ENCODE measurements at regions not wholly inside any gene's neighbourhood (a gene's known extent, or its start where the extent isn't known, plus 50 kb on each side); places are given as distances from the start of the nearest gene placed in this dataset.

- Mint-ChIP-seq H3K36me3 (ENCODE audit: low read depth) (no peaks in the 10 kb centered on the region), H3K27me3 (peaks cover 6% of the 10 kb centered on the region), H3K9me3 (no peaks in the 10 kb centered on the region), H3K4me3 (no peak overlapping the region), H3K4me1 (ENCODE audit: low read depth) (no peaks in the 10 kb centered on the region), H3K27ac (no peak overlapping the region)
- intact Hi-C loops (cut with micrococcal nuclease) = no loop called here
- DNase-seq (no peak), ATAC-seq (no peak)
- CTCF ChIA-PET = interaction anchor here (1.6 kb wide), 1 partner anchor 11 kb away, joined by 5 read pairs; no protein-coding TSS in a partner anchor
- TF ChIP-seq CTCF (IDR thresholded peaks at IDR 0.05) = no peak
- POLR2A ChIA-PET = no interaction called here
Measured at GRCh38 chr10:27620430-27621397, 116.6 kb downstream of the RAB18 start.

- no peaks in the 10 kb centered on the region for H3K4me1 Mint-ChIP-seq (ENCODE audit: low read depth)
- H3K9me3 Mint-ChIP-seq = no peaks in the 10 kb centered on the region
- no peaks in the 10 kb centered on the region for H3K36me3 Mint-ChIP-seq (ENCODE audit: low read depth)
- POLR2A ChIA-PET = no interaction called here
- no peak for TF ChIP-seq CTCF (IDR thresholded peaks at IDR 0.05)
- H3K4me3 Mint-ChIP-seq = no peak overlapping the region
- CTCF ChIA-PET = interaction anchor here (1.6 kb wide), 1 partner anchor 10 kb away, joined by 5 read pairs; no protein-coding TSS in a partner anchor
- no peak for DNase-seq
- intact Hi-C loops (cut with micrococcal nuclease) = no loop called here
- H3K27me3 Mint-ChIP-seq = peaks cover 3% of the 10 kb centered on the region
- H3K27ac Mint-ChIP-seq = no peak overlapping the region
- ATAC-seq = no peak
Measured at GRCh38 chr10:27621461-27621860, 117.4 kb downstream of the RAB18 start.

GRCh38 chr10:27622596-27622995 is 118.5 kb downstream of the RAB18 start:
- H3K27ac Mint-ChIP-seq = no peak overlapping the region
- DNase-seq = no peak
- H3K27me3 Mint-ChIP-seq = peaks cover 7% of the 10 kb centered on the region
- no peak overlapping the region for H3K4me3 Mint-ChIP-seq
- H3K9me3 Mint-ChIP-seq = no peaks in the 10 kb centered on the region
- POLR2A ChIA-PET = no interaction called here
- CTCF ChIA-PET = no interaction called here
- no peak for ATAC-seq
- TF ChIP-seq CTCF (IDR thresholded peaks at IDR 0.05) = no peak
- intact Hi-C loops (cut with micrococcal nuclease) = no loop called here
- no peaks in the 10 kb centered on the region for H3K36me3 Mint-ChIP-seq (ENCODE audit: low read depth)
- no peaks in the 10 kb centered on the region for H3K4me1 Mint-ChIP-seq (ENCODE audit: low read depth)

Data from activated CD8-positive, alpha-beta T cell treated with anti-CD3 and anti-CD28 coated beads for 36 hours (primary cell).